Embryonic facial prominence (tissue), 1 donor: ENCODE measurements at regions not wholly inside any gene's neighbourhood (a gene's known extent, or its start where the extent isn't known, plus 50 kb on each side); places are given as distances from the start of the nearest gene placed in this dataset.
"Not testable (repeated sequence)": the region's sequence is repeated elsewhere in the genome, so short reads cannot be mapped to it uniquely, and the experiment has no call there.

ENCODE experiments used
- DNase-seq: peaks from one replicate; pipeline ENCODE4 v3.0.0-alpha.2; 2016; ENCODE audit errors: extremely low spot score

DNA sequence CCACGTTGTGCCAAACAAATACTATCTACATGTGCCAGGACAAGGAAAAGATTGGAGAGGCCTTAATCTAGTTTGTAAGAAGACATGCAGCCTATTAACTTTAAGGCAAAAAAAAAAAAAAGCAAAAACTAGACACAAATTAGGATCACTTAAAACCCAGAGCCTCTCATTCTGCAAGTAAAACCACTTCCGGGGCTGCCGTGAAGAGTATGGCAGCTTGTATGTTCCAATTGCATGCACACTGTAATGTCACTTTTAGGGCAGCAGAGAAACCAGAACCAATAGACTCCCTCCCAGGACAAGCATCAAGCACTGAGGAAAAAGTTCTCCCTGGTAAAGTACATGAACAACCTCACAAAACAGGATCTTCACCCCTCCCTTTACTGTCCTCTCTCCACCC lies 70.6 kb downstream of the RSL24D1 start:
- DNase-seq, result no peak

DNA sequence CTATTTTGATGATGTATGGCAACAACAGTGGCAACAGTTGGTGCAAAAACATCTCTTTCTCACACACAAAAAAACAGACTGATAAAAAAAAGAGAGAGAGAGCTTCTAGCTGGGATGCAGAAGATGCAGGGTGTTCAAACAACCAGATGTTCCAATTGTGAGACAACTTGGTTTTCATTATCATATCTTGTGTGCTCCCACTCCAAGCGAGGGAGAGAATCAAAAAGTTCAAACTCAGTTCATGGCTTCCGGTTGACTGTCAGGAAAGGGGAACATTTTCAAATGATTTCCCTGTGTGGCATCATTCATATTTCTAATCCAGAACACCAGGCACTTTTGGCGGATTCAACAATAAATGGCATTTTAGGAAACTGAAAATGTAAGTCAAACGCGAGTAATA lies 72.1 kb downstream of the RSL24D1 start:
- no peak for DNase-seq

GRCh38 chr15:55118344-55118870 lies 78.3 kb downstream of the RSL24D1 start:
- DNase-seq, result no peak

- DNase-seq, result no peak
Measured at GRCh38 chr15:55116636-55117035, 80.1 kb downstream of the RSL24D1 start.

DNA sequence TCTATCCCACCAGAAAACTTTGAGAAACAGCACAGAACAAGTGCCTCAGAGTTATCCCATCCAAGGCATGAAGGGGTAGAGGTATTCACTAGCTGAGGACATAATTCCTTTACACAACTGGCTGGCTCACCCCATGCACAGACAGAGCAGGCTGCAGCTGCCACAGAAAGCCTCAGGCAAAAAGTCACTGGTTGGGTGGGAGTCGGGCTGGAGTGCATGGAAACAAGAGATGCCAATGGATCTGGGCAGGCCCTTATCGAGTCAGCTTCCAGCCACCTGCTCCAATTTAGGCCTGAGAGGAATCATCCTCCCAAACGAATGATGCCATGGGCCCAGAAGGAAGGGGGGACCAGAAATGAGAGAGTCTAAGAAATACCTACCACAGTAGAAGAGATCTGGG lies 83.0 kb downstream of the RSL24D1 start:
- DNase-seq, result no peak

DNA sequence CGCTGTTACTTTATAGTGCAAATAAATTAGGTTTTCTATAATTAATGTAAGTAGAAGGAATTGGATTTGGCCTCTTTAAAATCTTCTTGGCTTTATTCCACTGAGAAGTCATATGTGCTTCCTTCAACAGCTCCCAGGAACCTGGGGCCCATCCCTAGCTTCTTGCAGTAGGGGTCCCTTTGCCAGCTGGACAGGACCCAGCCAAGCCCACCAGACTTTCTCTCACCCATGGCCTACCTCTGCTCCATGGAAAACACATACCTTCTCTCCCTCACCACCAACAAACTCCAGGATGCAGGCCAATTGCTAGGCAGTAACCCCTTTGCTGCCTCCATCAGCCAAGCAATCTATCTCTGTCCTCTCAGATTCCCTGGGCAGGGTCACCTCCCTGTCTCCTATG lies 84.0 kb downstream of the RSL24D1 start:
- no peak for DNase-seq

GRCh38 chr15:55110446-55110845 lies 86.3 kb downstream of the RSL24D1 start:
- no peak for DNase-seq

DNA sequence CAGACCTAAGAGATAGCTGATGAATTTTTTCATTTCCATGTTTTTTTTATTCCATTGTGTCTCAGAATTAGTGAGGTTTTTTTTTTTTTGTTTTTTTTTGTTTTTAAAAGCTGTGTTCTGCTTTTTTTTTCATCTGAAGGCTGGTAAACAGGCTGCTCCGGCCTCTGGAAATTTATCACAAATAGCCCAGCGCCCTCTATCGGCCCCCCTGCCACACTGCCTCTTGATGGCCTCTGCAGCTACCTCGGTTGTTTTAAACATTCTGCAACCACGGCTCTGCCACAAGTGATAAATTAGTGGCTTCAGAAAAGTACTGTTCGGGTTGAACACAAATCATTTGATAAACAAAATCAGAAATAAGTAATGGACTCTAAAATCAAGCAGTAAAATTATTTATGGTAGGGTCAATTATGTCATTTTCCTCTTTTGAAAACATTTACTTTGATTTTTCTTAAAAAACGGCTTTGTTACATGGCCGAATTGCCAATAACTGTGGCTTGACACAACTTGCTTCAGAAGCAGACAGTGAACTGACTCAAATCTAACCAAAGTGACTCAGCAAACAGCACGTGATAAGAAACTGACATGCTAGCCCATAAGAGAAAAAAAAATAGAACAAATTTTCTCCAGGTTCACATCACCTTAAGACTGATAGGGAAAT lies 87.8 kb downstream of the RSL24D1 start:
- peak; percentile 39 for DNase-seq

DNA sequence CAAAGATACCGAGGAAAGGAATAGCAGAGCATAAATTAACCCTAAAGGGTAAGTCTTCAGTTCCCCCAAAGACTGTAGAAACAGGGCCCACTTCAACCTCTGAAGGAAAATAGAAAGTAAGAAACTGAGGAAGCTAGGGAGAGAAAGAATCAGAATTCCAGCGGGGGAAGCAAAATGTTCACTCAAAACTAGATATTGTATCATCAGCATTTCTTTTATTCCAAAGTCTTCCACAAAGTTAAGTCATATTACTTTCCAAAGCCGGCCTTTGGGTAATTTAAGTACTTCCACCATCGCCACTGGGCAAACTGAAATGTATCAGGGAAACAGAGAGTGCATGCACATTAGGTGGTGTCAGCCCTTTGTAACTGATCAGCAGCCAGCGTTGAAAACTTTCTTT lies 88.3 kb downstream of the RSL24D1 start:
- no peak for DNase-seq

GRCh38 chr15:55106155-55106554 lies 90.6 kb downstream of the RSL24D1 start:
- no peak for DNase-seq

DNA sequence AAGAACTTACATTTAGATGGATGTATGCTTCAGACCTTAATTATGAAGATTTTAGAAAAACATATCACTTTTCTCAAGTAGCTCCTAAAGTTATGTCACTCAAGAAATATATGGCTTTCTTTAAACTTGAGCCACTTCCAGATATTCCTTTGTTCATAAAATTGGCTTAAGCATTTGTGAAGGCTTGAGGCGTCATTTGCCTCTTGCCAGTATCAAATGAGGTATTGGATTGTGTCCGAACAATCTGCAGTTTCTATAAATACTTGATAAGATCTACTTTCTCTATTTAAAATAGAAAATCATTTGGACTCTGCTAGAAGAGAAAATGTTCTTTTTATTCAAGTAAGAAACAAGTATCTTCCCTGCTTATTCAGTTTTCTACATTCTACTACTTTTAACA lies 102.6 kb downstream of the RSL24D1 start:
- no peak for DNase-seq

DNA sequence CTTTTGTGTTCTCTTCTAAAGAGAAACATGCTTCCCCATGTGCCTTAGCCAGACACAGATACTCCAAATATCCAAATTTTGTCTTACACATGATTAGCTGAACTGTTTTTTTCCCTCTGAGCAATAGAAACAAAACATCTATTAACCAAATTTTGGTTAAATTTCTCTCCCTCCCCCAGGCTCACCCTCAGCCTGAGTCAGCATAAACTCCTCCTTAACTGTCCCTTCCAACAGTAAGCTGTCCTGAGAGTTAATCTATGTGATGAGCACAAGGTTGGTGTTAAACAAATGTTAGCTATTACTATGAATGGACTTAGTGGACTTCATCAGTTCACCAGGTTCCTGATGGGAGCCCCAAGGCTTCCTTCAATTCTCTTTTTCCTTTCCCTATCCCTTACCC lies 108.5 kb downstream of the RSL24D1 start:
- no peak for DNase-seq

DNA sequence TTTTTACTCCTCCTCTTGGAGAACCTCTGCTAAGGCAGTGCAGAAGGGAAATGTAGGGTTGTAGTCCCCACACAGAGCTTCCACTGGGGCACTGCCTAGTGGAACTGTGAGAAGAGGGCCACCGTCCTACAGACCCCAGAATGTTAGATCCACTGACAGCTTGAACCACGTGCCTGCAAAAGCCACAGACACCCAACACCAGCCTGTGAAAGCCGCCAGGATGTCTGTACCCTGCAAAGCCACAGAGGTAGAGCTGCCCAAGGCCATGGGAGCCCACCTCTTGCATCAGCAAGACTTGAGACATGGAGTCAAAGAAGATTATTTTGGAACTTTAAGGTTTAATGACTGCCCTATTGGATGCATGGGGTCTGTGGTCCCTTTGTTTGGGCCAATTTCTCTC lies 112.1 kb downstream of the RSL24D1 start:
- no peak for DNase-seq

DNA sequence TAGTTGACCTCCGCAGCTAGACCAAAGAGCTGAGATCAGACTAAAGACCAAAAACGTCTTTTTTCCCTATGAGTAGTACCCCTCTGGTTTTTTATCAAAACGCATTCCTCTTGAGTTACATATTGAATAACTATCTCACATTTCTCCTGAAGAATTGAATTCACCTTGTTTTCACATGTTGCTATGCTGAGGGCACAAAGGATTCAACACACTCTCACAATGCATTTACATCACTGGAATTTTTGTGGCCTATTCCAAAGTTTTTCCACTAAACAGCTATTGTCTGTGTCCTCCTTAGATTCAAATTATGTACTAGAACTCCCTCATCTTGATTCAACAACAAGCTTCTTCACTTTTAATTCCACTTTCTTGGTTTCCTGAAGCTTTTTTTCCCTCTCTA lies 112.5 kb downstream of the RSL24D1 start:
- no peak for DNase-seq

DNA sequence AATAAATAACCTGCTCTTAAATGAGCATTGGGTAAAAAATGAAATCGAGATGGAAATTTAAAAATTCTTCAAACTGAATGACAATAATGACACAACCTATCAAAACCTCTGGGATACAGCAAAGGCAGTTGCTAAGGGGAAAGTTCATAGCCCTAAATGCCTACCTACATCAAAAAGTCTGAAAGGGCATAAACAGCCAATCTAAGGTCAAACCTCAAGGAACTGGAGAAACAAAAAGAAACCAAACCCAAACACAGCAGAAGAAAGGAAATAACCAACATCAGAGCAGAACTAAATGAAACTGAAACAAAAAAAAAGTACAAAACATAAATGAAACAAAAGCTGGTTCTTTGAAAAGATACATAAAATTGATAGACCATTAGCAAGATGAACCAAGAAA lies 119.7 kb downstream of the RSL24D1 start:
- not testable (repeated sequence) for DNase-seq

GRCh38 chr15:55074431-55074830 lies 122.3 kb downstream of the RSL24D1 start:
- no peak for DNase-seq

- not testable (repeated sequence) for DNase-seq
Measured at GRCh38 chr15:55063970-55064369, 132.8 kb downstream of the RSL24D1 start.

DNA sequence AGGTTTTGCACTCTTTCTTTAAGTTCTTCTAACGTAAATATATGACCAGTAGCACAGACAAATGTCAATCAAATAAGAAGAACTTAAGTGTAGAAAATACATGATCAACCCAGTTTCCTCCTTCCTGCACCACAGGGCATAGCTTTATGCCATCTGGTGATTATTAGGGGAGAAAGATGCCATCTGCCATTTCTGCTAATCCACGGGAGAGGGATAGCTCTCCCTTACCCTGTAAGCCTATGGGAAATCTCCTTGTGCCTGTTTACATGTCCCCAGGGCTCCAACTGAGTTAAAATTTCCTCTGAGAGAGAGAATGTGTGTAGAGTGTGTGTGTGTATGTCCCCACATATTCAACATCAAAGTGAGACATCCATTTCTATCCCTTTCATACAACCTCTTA lies 135.9 kb downstream of the RSL24D1 start:
- no peak for DNase-seq

DNA sequence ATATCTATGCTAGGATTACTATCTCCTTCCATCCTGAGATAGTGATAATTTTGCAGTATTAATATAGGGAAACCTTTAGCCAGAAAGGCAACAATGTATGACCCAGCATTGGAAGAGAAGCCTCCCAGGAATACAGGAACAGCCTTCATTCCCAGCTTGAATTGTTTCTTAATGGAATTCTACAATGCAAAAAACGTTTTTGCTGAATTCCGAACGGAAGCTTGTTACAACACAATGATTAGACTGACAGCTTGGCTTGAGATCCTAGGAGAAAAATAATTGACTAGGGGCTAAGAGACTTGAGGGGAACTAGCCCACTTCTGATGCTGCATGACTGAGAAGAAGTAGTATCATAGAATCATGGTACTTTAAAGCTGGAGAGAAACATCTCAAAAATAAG lies 140.2 kb downstream of the RSL24D1 start:
- DNase-seq, result no peak

- DNase-seq, result no peak
Measured at GRCh38 chr15:55044162-55044561, 152.6 kb downstream of the RSL24D1 start.

DNA sequence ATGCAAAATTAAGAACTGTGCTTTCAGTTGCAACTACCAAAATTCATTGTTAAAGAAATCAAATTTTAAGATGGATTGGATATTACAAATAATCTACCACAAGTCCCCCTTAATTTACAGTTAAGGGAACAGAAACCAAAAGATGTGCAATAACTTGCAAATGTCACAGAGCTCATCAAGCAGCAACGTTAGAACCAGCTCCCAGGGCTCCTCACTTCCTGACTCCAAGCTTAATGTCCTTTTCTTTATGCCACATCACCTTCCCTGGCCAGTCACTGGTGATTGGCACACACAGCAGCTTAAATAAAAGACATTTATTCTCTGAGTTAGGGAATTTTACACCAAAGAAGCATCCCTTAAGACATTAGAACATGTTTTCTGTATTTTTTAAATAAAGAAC lies 159.7 kb downstream of the RSL24D1 start:
- DNase-seq, result no peak

GRCh38 chr15:55035749-55036148 lies 161.0 kb downstream of the RSL24D1 start:
- DNase-seq, result no peak

DNA sequence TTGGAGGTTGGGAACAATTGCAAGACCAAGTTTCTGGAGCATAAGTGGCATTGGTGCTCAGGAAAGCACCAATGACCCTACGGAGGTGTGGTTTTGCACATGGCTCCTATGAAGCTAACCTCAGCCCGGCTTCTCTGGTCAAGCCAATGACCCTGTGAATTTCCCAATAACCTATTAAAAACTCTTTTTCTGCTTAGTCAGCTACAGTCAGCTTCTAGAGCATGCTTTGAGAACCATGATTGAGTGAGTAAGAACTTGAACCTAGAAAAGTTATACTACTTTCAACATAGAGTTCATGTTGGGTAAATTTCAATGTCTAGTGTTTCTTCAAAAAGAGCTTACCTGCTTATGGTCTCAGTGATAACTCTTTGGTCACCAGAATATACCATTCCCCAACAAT lies 163.2 kb downstream of the RSL24D1 start:
- DNase-seq, result no peak

DNA sequence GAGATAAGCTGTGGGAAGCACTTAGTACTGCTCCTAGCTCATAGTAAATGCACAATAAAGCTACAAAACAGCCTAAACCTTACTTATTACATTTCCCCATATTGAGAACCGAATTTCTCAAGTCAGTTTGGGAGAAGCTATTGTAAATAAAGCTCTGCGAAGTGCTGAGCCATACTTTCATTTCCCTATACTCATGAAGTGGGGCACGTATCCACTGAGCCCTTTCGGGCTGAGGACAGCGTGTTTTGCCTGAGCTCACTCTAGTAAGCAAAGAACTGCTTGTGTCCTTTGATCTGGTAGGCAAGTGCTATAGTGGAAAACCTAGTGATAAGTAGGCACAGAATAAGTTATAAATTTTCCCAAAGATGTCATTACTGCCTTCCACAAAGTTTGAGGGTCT lies 165.0 kb downstream of the RSL24D1 start:
- DNase-seq, result no peak
